ENCODE measurements at regions not wholly inside any gene's neighbourhood (a gene's known extent, or its start where the extent isn't known, plus 50 kb on each side); places are given as distances from the start of the nearest gene placed in this dataset.

GRCh38 chr13:96899946-96900345 is 94.3 kb downstream of the OXGR1 start:
- Histone ChIP-seq H3K4me1 (ENCODE audit: control insufficient read depth, insufficient read depth, low read length) (no peaks in the 10 kb centered on the region), H3K4me3 (no peak overlapping the region), H4K20me1 (ENCODE audit: control insufficient read depth, insufficient read depth) (no peaks in the 10 kb centered on the region), H2AFZ (ENCODE audit: control insufficient read depth, low read depth, low read length) (no peak overlapping the region), H3K36me3 (ENCODE audit: control insufficient read depth in 2 of 2, insufficient read depth in 2 of 2, low read length in 1 of 2) (no peaks in the 10 kb centered on the region), H3K9ac (ENCODE audit: control insufficient read depth, insufficient read depth, low read length) (no peak overlapping the region), H3K27me3 (replicated peaks in 1 of 2; ENCODE audit: control insufficient read depth in 2 of 2, insufficient read depth in 2 of 2, low read length in 1 of 2) (no peaks in the 10 kb centered on the region), H3K9me3 (replicated peaks; ENCODE audit: control insufficient read depth, insufficient read depth, low read length) (no peaks in the 10 kb centered on the region), H3K27ac (ENCODE audit: control insufficient read depth, insufficient read depth) (no peak overlapping the region), H3K4me2 (ENCODE audit: control insufficient read depth, insufficient read depth) (no peak overlapping the region), H3K79me2 (ENCODE audit: control insufficient read depth, insufficient read depth, low read length) (no peaks in the 10 kb centered on the region)
- ChIA-PET RAD21 (ENCODE audit: unreplicated experiment) (no interaction called here), POLR2A (no interaction called here), CTCF (interaction anchor here (0.6 kb wide), 1 partner anchor 11 kb away, joined by 3 read pairs; no protein-coding TSS in a partner anchor), SMC1A (ENCODE audit: uncharacterized antibody, unreplicated experiment) (no interaction called here)
- in situ Hi-C loops (cut with MboI) (no loop called here), intact Hi-C loops (cut with micrococcal nuclease; ENCODE audit: unreplicated experiment) (no loop called here)
- BruUV-seq (replicated peaks): no TSS peak
- DNase-seq (ENCODE audit: low read depth, low spot score): no peak
- FAIRE-seq: no peak
- no peak for ATAC-seq
- TF ChIP-seq USF1 (IDR thresholded peaks at IDR 0.05; ENCODE audit: borderline replicate concordance, extremely low read length, insufficient read depth, low read depth, low read length) (no peak), PBX3 (IDR thresholded peaks at IDR 0.05; ENCODE audit: insufficient replicate concordance, low read depth, low read length) (no peak), FOXM1 (IDR thresholded peaks at IDR 0.05; ENCODE audit: low read depth, low read length) (no peak), IRF4 (IDR thresholded peaks at IDR 0.05; ENCODE audit: low read depth, low read length) (no peak), POU2F2 (IDR thresholded peaks at IDR 0.05; ENCODE audit: borderline replicate concordance, low read depth, low read length) (no peak), CBFB (IDR thresholded peaks at IDR 0.05; ENCODE audit: low read depth) (no peak), RCOR1 (conservative IDR thresholded peaks at IDR 0.05; ENCODE audit: low read depth, low read length) (no peak), BHLHE40 (IDR thresholded peaks at IDR 0.05; ENCODE audit: borderline replicate concordance in 1 of 2, low read depth in 2 of 2, low read length in 1 of 2) (no peak), RFX5 (IDR thresholded peaks at IDR 0.05; ENCODE audit: low read depth, low read length) (no peak), IRF5 (IDR thresholded peaks at IDR 0.05; ENCODE audit: borderline replicate concordance) (no peak), MXI1 (IDR thresholded peaks at IDR 0.05; ENCODE audit: low read depth, low read length) (no peak)
